Inferior parietal cortex (tissue), 1 donor: ENCODE measurements at regions not wholly inside any gene's neighbourhood (a gene's known extent, or its start where the extent isn't known, plus 50 kb on each side); places are given as distances from the start of the nearest gene placed in this dataset.

Experiments
- DNase-seq: peaks from one replicate; pipeline ENCODE4 v3.0.0-alpha.2; 2016; ENCODE audit errors: extremely low spot score

DNA sequence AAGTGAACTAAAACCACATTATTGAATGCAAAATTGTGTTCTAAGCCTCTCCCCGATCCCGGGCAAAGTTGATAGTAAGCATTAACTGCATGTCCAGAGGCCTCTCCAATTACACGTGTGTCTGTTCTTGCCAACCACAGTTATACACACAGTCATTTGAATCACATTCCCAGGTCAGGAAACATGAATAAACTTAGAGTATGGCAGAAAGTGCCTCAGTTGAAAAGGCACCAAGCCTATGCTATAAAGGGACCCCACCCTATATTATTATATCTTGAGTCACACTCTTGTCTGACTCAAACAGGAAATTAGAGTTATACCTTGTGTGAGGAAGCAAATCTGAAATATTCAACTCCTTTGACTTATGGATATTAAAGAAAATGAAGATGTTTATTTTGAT, 128.3 kb upstream of the STXBP6 start:
- DNase-seq, result no peak

DNA sequence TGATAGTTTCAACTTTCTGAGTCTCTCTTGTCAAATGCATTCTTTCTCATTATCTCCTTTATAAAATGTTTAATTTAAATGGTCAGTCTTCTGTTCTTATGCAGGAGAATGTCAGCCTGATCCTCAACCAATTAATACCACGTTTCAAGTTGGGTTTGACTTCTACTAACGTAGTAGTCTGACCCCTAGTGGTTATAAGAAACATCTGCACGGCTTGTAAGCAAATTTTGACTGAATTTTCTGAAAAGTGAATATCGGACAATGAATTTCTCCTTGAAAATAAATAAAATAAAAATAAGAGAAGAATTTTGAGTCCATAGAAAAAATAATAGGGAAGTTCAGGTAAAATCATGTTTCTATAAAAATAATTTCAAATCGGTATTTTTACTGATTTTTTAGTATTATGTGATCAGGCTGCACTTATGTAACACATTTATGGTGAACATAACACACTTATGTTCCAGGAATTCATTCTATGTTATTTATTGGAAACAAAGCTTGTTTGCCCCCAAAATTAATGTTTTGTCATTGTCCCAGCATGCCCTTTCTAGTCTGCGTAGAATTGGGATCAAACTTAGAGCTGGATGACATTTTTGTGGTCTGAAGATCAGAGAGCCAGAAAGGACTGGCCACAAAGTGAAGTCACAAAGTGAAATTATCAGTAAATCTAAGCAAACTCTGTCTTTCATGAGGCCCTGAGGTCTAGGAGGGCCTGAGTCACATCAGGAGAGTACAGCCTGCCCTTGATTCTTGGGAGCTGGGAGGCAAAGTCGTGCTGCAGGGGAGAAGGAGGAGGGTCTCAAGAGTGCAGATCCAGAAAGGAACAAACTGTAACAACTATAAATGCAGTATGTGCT, 101.2 kb upstream of the STXBP6 start:
- peak; percentile 69 for DNase-seq

- DNase-seq, result no peak
Observed at GRCh38 chr14:25150401-25150800, 100.5 kb upstream of the STXBP6 start.

GRCh38 chr14:25140411-25140810, 90.5 kb upstream of the STXBP6 start:
- no peak for DNase-seq

GRCh38 chr14:25136811-25137210, 86.9 kb upstream of the STXBP6 start:
- no peak for DNase-seq

GRCh38 chr14:25134184-25134583, 84.2 kb upstream of the STXBP6 start:
- no peak for DNase-seq

- peak; percentile 84 for DNase-seq
Observed at GRCh38 chr14:25132732-25133422, 82.9 kb upstream of the STXBP6 start.

DNA sequence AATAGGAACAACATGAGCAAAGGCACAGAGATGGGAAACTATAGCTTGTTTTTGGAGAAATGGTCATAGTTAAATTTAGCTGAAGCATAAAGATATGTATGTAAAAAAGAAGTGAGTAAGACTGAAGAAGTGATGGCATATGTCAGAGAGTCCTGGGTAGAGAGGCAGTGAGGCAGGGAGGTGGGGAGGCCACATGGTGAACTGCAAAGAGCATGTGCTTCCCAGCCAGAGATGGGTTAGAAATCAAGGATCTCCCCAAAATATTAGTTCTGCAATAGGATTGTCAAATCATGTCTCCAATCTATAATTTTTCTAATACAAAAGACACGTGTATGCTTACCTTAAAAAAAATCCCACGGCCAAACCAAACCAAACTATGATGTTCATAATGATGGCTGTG, 82.1 kb upstream of the STXBP6 start:
- no peak for DNase-seq

GRCh38 chr14:25122843-25123242, 72.9 kb upstream of the STXBP6 start:
- DNase-seq, result no peak

DNA sequence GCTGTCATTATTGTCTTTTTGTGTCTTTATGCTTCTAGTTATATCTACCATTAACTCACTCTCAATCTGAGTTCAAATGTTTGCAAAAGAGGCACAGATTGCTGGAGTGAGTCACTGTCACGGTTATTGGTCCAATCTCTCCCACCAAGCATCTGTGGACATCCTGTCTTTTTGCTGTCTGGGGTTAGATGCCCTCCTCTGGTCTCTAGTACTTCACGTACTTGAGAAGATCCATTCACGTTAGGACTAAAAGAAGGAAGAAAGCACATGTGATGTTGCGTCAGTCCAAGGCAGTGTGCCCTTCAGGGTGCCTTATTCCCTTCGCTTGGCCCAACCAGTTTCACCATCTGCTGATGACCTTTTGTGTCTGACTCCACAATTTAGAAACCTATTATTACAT, 72.3 kb upstream of the STXBP6 start:
- DNase-seq, result no peak

- DNase-seq, result no peak
Observed at GRCh38 chr14:25121337-25122129, 71.6 kb upstream of the STXBP6 start.

DNA sequence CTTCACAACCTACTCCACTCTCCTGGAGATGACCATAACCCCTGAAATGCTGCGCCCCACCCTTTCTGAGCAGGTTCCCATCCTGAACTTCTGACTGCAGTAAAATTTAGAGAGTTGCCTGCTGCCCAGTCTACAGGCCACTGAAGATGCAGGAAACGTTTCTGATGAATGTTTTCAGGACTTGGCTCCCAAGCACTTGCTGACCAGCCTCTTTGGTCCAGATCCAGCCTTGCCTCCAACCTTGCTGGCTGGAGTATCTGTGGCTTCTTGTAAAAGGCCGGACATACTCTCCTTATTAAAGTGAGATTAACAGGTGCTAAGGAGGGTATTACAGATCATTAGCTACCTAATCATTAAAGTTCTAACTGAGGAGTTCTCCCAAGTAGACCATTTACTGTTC, 70.3 kb upstream of the STXBP6 start:
- DNase-seq, result no peak

DNA sequence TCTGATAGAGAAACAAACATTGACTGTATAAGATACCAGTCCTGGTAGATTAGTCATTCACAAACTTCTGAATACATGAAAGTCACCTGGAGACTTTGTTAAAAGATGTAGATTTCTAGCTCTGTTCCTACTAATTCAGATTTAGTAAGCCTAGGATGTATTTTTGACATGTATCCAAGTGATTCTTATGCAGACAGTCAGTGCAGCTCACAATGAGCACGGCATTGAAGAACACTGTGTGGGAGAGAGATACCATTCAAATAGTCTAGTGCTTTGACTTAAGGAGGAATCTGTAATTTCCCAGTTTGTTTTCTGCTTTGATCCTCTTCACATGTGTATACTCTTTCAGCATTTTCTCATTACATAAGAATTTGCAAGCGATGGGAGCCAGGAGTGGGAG, 68.7 kb upstream of the STXBP6 start:
- no peak for DNase-seq

GRCh38 chr14:25117342-25117741, 67.4 kb upstream of the STXBP6 start:
- no peak for DNase-seq

DNA sequence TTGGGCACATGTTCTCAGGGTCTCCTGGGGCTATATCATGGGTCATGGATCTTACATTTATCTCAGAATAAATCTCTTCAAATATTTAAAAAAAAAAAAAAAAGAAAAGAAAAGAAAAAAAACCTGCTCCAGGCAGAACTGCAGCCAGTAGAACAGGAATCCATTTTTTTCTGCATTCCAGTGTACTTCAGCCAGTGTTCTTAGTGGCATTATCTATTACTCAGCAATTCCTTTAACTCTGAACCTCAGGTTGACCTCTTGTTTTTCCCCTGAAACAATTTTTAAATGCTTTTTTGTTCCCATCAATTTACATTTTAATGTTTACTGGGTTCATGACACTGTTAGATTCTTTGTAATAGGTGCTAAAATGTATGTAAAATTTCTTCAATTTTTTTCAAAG, 66.7 kb upstream of the STXBP6 start:
- DNase-seq, result no peak

- DNase-seq, result no peak
Observed at GRCh38 chr14:25113394-25113793, 63.4 kb upstream of the STXBP6 start.

- DNase-seq, result peak; percentile 73
Observed at GRCh38 chr14:25111061-25111601, 61.2 kb upstream of the STXBP6 start.

DNA sequence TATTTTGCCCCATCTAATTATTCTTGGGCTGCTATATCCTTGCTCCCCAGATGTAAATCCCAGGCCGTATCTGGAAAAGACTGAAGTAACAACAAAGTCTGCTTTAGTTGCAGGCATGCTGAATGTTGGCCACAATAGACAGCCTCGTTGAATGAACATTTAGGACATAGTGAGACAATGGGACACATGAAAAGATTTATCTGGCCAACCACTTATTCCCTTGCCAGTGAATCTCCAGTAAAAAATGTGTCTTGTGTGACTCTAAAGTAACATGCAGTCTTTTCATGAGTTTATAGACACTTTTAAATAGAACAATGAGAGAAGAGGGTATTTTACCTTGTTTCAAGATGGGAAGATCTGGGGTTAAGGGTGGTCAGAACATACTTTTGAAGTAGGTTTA, 60.2 kb upstream of the STXBP6 start:
- DNase-seq, result no peak

- DNase-seq, result no peak
Observed at GRCh38 chr14:25108959-25109358, 59.0 kb upstream of the STXBP6 start.

- no peak for DNase-seq
Observed at GRCh38 chr14:25108291-25108690, 58.3 kb upstream of the STXBP6 start.

DNA sequence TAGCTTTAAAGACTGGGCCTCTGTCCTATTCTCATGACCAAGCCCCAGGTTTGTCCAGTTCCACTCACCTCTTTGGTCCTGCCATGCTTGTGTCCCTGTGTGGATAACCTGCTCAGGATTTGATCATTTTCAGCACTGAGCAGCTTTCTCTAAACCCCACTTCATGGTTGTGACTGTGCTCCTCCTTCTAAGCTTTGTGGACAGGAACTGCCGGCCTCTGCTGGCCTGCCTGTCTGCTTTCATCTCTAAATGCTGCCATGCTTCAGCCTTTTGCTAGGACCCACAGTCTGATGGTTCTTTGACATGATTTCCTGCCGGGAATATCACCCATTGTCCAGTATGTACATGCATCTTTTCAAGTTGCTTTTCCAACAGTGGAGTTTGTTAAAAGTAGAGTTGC, 53.9 kb upstream of the STXBP6 start:
- DNase-seq, result no peak

GRCh38 chr14:25103271-25103670, 53.3 kb upstream of the STXBP6 start:
- DNase-seq, result no peak
